ENCODE measurements at regions not wholly inside any gene's neighbourhood (a gene's known extent, or its start where the extent isn't known, plus 50 kb on each side); places are given as distances from the start of the nearest gene placed in this dataset.

DNA sequence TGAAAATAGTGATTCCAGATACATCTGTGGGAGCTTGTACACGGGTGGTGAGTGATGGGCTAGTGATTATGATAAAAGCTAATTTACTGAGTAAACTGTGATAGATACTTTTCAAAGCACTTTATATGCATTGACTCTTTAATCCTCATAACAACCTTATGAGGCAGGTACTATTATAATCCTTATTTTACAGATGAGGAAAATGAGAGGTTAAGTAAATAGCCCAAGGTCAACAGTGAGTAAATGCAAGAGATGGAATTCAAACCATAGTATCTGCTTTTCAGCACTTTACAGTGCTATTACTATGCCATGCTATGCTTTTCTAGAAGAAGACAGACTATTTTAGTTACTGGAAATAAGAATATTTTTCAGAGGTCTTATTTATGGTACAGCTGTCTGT lies 320.9 kb upstream of the CITED2 start:
- POLR2A ChIA-PET, result no interaction called here
- ATAC-seq (ENCODE audit: low read depth), result no peak
- no peaks in the 10 kb centered on the region for H3K36me3 Mint-ChIP-seq (ENCODE audit: low read depth)
- CTCF ChIA-PET, result no interaction called here
- intact Hi-C loops (cut with micrococcal nuclease), result no loop called here
- TF ChIP-seq, protein P1, sequence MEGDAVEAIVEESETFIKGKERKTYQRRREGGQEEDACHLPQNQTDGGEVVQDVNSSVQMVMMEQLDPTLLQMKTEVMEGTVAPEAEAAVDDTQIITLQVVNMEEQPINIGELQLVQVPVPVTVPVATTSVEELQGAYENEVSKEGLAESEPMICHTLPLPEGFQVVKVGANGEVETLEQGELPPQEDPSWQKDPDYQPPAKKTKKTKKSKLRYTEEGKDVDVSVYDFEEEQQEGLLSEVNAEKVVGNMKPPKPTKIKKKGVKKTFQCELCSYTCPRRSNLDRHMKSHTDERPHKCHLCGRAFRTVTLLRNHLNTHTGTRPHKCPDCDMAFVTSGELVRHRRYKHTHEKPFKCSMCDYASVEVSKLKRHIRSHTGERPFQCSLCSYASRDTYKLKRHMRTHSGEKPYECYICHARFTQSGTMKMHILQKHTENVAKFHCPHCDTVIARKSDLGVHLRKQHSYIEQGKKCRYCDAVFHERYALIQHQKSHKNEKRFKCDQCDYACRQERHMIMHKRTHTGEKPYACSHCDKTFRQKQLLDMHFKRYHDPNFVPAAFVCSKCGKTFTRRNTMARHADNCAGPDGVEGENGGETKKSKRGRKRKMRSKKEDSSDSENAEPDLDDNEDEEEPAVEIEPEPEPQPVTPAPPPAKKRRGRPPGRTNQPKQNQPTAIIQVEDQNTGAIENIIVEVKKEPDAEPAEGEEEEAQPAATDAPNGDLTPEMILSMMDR (IDR thresholded peaks at IDR 0.05), result no peak
- peaks cover 2% of the 10 kb centered on the region for H3K4me1 Mint-ChIP-seq
- no peak overlapping the region for H3K27ac Mint-ChIP-seq
- H3K27me3 Mint-ChIP-seq, result peaks cover 7% of the 10 kb centered on the region
- no peaks in the 10 kb centered on the region for H3K9me3 Mint-ChIP-seq
- no peak overlapping the region for H3K4me3 Mint-ChIP-seq
- DNase-seq, result no peak

GRCh38 chr6:139693735-139694134 lies 319.3 kb upstream of the CITED2 start:
- DNase-seq, result no peak
- no peak for ATAC-seq (ENCODE audit: low read depth)
- Mint-ChIP-seq H3K4me1 (peaks cover 2% of the 10 kb centered on the region), H3K4me3 (no peak overlapping the region), H3K36me3 (ENCODE audit: low read depth) (no peaks in the 10 kb centered on the region), H3K9me3 (no peaks in the 10 kb centered on the region), H3K27me3 (peaks cover 7% of the 10 kb centered on the region), H3K27ac (no peak overlapping the region)
- TF ChIP-seq, protein P1 (IDR thresholded peaks at IDR 0.05), result no peak
- ChIA-PET CTCF (no interaction called here), POLR2A (no interaction called here)
- intact Hi-C loops (cut with micrococcal nuclease), result no loop called here

DNA sequence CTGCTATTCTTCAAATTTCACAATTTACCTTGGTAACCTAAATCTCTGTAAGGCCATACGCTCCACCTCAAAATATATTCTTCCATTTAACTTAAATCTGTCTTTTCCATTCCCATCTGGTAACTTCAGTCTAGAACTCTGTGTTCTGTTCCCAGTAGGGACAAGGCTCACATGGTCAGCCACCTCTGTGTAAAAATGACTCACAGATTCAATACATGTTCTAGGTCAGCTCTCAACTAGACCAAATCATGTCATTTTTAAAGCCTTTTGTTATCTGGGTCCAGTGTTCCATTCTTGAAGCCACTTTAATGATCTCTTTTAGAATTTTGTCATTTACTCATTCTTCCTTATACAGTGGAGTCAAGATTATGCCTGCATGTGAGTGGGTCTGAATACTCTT lies 315.6 kb upstream of the CITED2 start:
- ChIA-PET POLR2A (no interaction called here), CTCF (no interaction called here)
- TF ChIP-seq, protein P1 (IDR thresholded peaks at IDR 0.05), result no peak
- no peak overlapping the region for H3K4me3 Mint-ChIP-seq
- no peaks in the 10 kb centered on the region for H3K9me3 Mint-ChIP-seq
- intact Hi-C loops (cut with micrococcal nuclease), result no loop called here
- ATAC-seq (ENCODE audit: low read depth) (no peak), DNase-seq (no peak)
- no peaks in the 10 kb centered on the region for H3K4me1 Mint-ChIP-seq
- H3K27me3 Mint-ChIP-seq, result peaks cover 5% of the 10 kb centered on the region
- H3K27ac Mint-ChIP-seq, result no peak overlapping the region
- H3K36me3 Mint-ChIP-seq (ENCODE audit: low read depth), result no peaks in the 10 kb centered on the region

DNA sequence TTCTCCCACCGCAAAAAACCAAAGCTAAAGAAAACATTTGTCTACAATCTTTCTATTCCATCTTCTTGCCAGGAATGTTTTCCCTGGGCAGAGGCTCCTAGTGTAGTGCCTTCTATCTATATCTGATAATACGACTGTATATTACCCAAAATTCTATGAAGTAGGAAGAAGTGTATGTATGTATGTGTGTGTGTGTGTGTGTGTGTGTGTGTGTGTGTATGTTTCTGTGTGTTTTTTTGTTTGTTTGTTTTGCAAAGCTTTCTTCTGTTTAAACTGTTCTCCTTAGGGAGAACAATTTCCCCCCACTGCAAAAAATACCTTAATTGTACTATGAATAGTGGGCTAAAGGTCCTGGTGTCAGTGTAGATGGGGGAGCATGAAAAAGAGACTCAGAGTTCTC lies 312.6 kb upstream of the CITED2 start:
- Mint-ChIP-seq H3K27ac (no peak overlapping the region), H3K4me1 (no peaks in the 10 kb centered on the region), H3K27me3 (no peaks in the 10 kb centered on the region), H3K9me3 (no peaks in the 10 kb centered on the region), H3K4me3 (no peak overlapping the region), H3K36me3 (ENCODE audit: low read depth) (no peaks in the 10 kb centered on the region)
- ChIA-PET POLR2A (no interaction called here), CTCF (no interaction called here)
- DNase-seq (no peak), ATAC-seq (ENCODE audit: low read depth) (no peak)
- intact Hi-C loops (cut with micrococcal nuclease), result no loop called here
- TF ChIP-seq, protein P1 (IDR thresholded peaks at IDR 0.05), result no peak

DNA sequence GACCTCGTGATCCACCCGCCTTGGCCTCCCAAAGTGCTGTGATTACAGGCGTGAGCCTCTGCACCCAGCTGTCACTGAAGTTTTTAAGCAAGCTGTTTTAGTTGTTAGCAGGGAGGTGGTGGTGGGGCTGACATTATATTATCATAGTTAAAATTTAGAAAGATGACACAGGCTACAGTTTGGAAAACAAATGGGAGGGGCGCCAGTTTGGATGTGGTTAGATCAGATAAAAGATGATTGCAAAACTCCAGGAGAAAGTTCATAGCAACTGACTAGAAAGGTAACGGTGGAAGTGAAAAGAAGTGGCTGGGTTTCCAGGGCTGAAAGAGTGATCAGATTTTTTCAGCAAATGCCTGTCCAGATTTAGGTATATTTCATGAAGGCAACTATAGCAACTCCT lies 311.9 kb upstream of the CITED2 start:
- H3K36me3 Mint-ChIP-seq (ENCODE audit: low read depth), result no peaks in the 10 kb centered on the region
- H3K27me3 Mint-ChIP-seq, result no peaks in the 10 kb centered on the region
- no peaks in the 10 kb centered on the region for H3K4me1 Mint-ChIP-seq
- H3K4me3 Mint-ChIP-seq, result no peak overlapping the region
- ChIA-PET CTCF (no interaction called here), POLR2A (no interaction called here)
- TF ChIP-seq, protein P1 (IDR thresholded peaks at IDR 0.05), result no peak
- ATAC-seq (ENCODE audit: low read depth) (no peak), DNase-seq (no peak)
- H3K27ac Mint-ChIP-seq, result no peak overlapping the region
- H3K9me3 Mint-ChIP-seq, result no peaks in the 10 kb centered on the region
- intact Hi-C loops (cut with micrococcal nuclease), result no loop called here
